ENCODE measurements at regions not wholly inside any gene's neighbourhood (a gene's known extent, or its start where the extent isn't known, plus 50 kb on each side); places are given as distances from the start of the nearest gene placed in this dataset.

DNA sequence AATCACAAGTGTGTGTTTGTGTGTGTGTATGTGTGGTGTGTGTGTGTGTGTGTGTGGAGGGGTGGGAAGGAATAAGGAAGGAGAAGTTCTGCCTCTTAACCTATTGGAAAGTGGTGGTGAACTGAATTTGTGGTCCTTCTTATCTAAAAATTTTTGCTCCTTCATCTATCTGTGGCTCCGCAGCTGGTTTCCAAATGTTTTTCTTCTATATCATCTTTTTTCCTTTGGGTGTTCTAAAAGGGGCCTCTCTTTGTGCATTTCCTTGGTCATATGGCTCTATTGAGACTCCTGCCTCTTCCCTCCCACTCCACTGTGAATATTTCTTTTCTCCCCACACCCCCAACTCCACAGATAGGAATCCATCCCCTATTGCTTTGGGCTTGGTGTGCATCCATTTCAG, 254.9 kb upstream of the CWC22 start:
- TF ChIP-seq CTCF (conservative IDR thresholded peaks at IDR 0.05; ENCODE audit: low read depth, low read length) (no peak), EZH2 (IDR thresholded peaks at IDR 0.05; ENCODE audit: borderline replicate concordance, low read depth, low read length, poor library complexity, severe bottlenecking) (no peak)

Measured in A673 (cell line).